AG04449 (cell line): ENCODE measurements at regions not wholly inside any gene's neighbourhood (a gene's known extent, or its start where the extent isn't known, plus 50 kb on each side); places are given as distances from the start of the nearest gene placed in this dataset.

Experiments
- CTCF ChIA-PET: fragments of 350-600 bp; formaldehyde crosslinking; extraction: SDS; loops from one replicate; lab custom pipeline; 2021; ENCODE audit warnings: antibody characterized with exemption; lab: Yijun Ruan, JAX
- POLR2A ChIA-PET: fragments of 400-600, 350-600 bp; formaldehyde crosslinking; extraction: SDS; loops from one replicate; lab custom pipeline; 2020; ENCODE audit warnings: antibody characterized with exemption, inconsistent platforms; lab: Yijun Ruan, JAX
- DNase-seq: peaks from one replicate; pipeline ENCODE4 v3.0.0-alpha.2; 2010; ENCODE audit warnings: low read depth, low spot score
- H3K4me3 ChIP-seq: 2 replicates; pipeline ENCODE4 v1.5.1; 2011; ENCODE audit warnings: low read depth, mild to moderate bottlenecking, control low read depth, low read length
- TF ChIP-seq, protein P1 (sequence below): IDR thresholded peaks from one replicate; pipeline ENCODE4 v1.5.1; 2011; ENCODE audit warnings: mild to moderate bottlenecking, moderate library complexity, low read length, control low read depth, inconsistent platforms; ENCODE audit not compliant: insufficient read depth; ENCODE audit errors: missing control alignments

DNA sequence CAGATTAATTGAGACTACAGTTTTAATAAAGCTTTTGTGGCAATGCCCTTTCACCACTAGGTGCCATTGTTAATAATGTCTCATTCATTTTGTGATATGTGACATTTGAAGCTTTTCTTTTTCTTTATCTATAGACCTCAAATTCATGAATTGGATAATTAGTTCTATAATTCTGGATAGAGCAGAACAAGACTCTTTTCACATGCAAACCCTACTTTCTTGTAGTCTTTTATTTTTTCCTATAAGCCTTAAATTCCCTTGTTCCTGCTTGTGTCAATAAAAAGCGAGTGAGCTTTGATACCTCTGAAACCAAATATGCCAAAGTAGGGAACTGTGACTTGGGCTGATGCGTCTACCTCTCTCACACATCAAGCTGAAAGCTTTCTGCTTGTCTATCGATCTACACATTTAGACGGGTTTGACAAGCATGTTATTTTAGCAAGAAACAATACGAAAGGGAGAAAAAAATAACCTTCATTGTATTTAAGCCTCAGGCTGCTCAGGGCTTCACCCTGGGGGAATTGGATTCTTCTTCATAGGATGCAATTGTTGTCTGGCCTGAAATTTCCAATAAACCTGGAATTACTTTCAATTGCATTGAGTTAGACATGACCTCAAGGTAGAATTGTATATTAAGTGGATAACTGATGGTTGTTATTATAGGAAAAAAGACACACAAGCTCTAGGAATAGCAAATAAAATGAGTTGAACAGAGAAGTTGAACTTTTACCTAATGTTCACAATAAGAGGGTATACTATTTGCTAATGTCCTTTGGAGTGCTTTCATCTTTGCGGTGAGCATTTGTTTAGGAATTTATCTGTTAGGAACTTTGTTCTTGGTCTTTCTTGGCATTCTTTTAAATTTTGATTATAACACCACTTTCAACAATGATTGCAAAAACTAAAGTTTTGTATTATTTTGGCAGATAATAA lies 1150.2 kb upstream of the PCDH9 start:
- DNase-seq = no peak
- TF ChIP-seq, protein P1, sequence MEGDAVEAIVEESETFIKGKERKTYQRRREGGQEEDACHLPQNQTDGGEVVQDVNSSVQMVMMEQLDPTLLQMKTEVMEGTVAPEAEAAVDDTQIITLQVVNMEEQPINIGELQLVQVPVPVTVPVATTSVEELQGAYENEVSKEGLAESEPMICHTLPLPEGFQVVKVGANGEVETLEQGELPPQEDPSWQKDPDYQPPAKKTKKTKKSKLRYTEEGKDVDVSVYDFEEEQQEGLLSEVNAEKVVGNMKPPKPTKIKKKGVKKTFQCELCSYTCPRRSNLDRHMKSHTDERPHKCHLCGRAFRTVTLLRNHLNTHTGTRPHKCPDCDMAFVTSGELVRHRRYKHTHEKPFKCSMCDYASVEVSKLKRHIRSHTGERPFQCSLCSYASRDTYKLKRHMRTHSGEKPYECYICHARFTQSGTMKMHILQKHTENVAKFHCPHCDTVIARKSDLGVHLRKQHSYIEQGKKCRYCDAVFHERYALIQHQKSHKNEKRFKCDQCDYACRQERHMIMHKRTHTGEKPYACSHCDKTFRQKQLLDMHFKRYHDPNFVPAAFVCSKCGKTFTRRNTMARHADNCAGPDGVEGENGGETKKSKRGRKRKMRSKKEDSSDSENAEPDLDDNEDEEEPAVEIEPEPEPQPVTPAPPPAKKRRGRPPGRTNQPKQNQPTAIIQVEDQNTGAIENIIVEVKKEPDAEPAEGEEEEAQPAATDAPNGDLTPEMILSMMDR = no peak
- H3K4me3 ChIP-seq = no peak overlapping the region
- CTCF ChIA-PET = no interaction called here
- POLR2A ChIA-PET = no interaction called here

DNA sequence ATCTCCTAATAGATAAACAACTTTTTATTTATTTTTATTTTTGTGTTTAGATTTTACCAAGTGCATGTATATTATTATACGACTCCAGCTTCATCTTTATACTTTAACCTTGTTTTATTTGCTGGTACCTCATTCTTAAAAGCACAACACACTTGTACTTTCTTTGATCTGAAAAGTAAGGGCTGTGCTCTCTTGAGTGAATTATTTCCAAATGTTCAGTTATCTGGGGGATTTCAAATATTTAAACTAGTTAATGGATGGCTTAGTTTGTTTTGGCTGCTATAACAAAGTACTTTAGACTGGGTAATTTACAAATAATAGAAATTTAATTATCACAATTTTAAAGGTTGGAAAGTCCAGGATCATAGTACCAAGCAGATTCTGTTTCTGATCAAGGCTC lies 1148.2 kb upstream of the PCDH9 start:
- TF ChIP-seq, protein P1 = no peak
- ChIA-PET CTCF (no interaction called here), POLR2A (no interaction called here)
- H3K4me3 ChIP-seq = no peak overlapping the region
- DNase-seq = no peak

DNA sequence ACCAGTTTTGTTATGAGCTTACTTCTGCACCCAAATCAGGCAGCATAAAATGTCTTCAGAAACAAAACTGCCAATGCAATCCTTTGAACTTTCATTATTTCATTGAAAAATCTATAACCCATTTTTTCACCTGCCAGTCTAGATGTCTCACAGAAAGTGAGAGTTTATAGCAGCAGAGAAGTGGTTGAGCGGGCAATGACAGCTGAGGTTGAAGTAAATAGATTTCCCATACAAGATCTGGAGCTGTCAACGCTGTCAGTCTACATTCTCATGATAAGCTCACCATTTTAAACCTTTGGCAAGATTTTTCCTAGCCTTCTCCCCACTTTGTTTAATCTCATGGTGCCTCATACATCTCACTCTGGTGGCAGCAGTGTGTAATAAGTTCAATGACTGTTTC lies 1144.9 kb upstream of the PCDH9 start:
- CTCF ChIA-PET = no interaction called here
- TF ChIP-seq, protein P1 = no peak

DNA sequence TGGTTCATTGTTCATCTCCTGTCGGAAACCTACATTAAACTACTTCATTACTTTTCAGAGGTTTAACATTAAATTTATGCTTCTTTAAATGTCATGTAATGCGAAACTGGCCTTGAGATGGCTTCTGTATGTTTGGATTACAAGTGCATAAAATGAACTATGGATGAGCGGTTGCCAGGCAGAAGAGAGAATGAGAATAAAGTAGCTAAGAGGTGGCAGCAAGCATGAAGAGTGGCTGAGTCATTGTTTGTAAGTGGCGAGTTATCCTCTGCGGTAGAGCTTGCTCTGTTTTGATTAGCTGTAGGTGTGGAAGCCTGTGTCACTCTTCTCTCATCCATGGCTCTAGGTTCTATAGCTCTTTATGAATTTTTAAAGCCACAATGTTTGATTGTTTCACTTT lies 1139.6 kb upstream of the PCDH9 start:
- DNase-seq = no peak
- ChIA-PET CTCF (no interaction called here), POLR2A (no interaction called here)
- TF ChIP-seq, protein P1 = no peak
- H3K4me3 ChIP-seq = no peak overlapping the region

More for the DNA sequence above, 1144.9 kb upstream of the PCDH9 start:
- POLR2A ChIA-PET = no interaction called here
- no peak for DNase-seq
- H3K4me3 ChIP-seq = no peak overlapping the region

DNA sequence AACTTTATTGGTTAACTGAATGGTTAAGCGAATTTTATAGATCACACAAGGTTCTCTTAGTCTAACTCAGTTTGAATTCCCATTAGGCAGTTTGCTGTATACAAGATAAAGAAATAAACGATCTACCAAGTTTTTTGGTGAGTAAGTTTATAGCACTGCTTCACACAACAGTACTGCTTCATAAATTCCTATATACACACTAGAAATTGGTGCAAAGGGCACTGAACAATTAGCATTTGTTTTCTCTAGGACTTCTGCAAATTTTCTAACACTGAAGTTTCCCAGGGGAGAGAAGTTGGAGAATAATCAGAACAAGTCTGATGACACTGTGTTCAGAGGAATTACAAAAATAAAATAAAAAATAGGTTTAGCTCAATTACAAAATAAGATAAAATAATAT lies 1138.8 kb upstream of the PCDH9 start:
- no peak for DNase-seq
- POLR2A ChIA-PET = no interaction called here
- H3K4me3 ChIP-seq = no peak overlapping the region
- CTCF ChIA-PET = no interaction called here
- TF ChIP-seq, protein P1 = no peak

DNA sequence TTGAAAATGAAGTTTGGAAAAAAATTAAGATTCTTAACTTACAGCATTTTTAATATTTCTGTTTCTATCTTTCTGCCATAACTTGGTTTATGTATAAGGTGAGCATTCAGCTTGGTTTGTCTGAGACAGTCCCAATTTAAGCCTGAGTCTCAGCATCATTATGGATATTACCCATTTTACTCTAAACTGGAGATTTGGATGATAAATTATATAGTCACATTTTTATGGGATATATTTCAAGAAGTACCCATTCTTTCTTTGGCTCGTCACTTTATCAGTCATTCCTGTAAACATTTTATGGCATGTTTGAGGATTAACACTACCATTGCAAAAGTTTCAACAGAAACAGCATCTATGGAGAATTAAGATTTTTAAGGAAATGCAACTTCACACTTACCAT lies 1129.0 kb upstream of the PCDH9 start:
- POLR2A ChIA-PET = no interaction called here
- TF ChIP-seq, protein P1 = no peak

More for the DNA sequence above, 1129.0 kb upstream of the PCDH9 start:
- no peak for DNase-seq
- CTCF ChIA-PET = no interaction called here
- H3K4me3 ChIP-seq = no peak overlapping the region
